Upper lobe of left lung (tissue), 4 donors: ENCODE measurements at regions not wholly inside any gene's neighbourhood (a gene's known extent, or its start where the extent isn't known, plus 50 kb on each side); places are given as distances from the start of the nearest gene placed in this dataset.

ENCODE experiments used
- CTCF ChIP-seq, 6 experiments: fragments of 450-650 bp in 4 of 6; fragments of 200-600 bp in 2 of 6; sonication (generic) in 2 of 6; IDR thresholded peaks; one replicate each; pipeline ENCODE4 v1.5.1; 2016 to 2019; ENCODE audit warnings: antibody characterized with exemption in 6 of 6
- EP300 ChIP-seq, 4 donors: sonication (generic); formaldehyde crosslinking; IDR thresholded peaks; one replicate each; pipeline ENCODE4 v1.5.1; 2017; ENCODE audit warnings: antibody characterized with exemption in 4 of 4, control low read depth in 2 of 4

GRCh38 chr6:12222405-12223366 lies 67.5 kb upstream of the EDN1 start:
- TF ChIP-seq CTCF (IDR thresholded peaks at IDR 0.05) (no peak), EP300 (IDR thresholded peaks at IDR 0.05) (no peak)
